NCI-H2107 treated with DMSO at 0.1 percent for 48 hours (cell line): ENCODE measurements at regions not wholly inside any gene's neighbourhood (a gene's known extent, or its start where the extent isn't known, plus 50 kb on each side); places are given as distances from the start of the nearest gene placed in this dataset.

ENCODE experiments used
- DNase-seq: peaks from one replicate; lab custom pipeline; 2025; ENCODE audit not compliant: unreplicated experiment; lab: John Stamatoyannopoulos, UW

DNA sequence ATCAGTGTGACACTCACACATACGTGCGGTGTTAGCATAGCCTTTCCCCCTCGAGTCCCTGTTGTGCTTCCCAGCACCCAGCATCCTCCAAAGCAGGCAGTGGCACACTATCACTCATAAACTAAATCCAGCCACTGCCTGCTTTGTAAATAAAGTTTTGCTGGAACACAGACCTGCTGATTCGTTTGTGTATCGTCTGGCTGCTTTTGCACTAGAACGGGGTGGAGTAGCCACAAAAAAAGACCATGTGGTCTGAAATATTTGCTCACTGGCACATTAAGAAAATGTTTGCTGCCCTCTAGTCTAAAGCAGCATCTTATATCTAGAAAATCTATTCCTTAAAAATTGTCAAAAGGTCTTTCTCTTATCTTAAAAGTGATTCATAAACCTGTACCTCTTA is 341.2 kb upstream of the ZFHX3 start:
- DNase-seq: no peak

DNA sequence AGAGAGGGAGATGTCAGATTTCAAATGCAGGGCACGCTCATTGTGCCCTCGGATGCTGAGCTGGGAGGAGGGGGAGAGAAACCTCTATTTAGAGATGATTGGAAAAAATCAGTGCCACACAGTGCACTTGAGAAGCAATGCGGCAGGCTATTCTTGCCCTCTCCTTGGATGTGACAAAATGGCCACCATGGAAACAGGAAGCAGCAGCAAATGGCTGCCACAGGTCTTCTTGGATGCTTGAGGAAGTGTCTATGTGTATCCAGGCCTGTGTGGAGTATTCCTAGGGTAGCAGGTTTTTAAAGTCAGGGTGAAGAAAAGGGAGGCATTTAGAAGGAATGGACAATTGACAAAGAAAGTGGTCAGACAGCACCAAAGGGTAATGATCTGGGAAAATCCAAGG is 340.1 kb upstream of the ZFHX3 start:
- no peak for DNase-seq

DNA sequence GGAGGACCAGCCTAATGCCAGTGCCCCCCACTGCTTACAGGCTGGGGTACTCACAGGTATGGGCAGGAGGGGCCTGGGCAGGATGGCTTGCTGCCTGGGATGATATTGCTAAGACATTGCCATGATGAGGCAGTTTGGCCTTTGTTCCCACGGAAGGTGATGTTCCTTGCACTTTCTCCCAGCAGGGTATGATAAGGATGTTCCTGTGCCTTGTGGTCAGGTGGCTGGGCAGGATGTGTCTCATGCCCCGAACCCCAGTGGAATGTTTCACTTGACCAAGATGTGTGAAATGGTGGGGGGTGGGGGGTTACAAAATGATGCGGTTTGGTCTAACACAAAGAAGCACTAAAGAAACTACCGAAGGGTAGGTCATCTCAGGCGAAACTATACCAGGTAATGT is 337.8 kb upstream of the ZFHX3 start:
- DNase-seq: no peak

DNA sequence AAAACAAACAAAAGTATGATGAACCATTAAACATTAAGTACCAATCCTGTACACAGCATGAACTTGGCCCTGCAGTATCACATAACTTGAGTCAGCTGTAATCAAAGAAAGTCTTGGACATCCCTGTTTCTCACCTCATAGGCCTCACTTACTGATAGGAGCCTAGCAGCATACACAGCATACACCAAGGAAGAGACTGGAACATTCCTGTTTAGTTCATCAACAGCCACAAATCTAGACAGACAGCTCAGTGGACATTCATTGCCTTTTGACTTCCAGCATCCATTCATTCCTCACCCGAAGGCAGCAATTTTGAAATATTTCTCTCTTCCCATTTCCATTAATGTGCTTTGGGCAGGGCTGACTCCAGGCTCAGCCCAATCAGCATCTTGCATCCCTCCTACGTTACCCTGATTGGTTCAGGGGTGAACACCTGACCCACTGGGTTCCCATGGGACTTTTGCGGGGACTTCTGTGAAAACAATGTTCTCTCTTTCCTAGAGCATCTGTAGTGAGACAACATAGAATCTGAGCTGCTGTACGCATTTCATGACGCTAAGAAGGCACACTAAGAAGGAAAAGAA is 336.7 kb upstream of the ZFHX3 start:
- no peak for DNase-seq

DNA sequence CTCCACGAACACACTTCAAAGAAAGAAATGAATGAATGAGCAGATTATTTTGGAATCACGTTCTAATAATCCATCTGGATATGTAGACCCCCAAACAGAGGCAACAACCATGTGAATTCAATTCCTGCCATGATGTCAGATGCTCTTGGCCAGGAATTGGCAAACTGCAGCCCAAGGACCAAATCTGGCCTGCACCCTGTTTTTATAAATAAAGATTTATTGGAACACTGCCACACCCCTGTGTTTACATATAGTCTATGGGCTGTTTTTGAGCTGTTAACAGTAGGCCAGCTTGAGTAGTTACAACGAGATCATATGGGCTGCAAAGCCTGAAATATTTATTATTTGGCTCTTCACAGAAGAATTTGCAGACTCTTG is 336.0 kb upstream of the ZFHX3 start:
- no peak for DNase-seq

DNA sequence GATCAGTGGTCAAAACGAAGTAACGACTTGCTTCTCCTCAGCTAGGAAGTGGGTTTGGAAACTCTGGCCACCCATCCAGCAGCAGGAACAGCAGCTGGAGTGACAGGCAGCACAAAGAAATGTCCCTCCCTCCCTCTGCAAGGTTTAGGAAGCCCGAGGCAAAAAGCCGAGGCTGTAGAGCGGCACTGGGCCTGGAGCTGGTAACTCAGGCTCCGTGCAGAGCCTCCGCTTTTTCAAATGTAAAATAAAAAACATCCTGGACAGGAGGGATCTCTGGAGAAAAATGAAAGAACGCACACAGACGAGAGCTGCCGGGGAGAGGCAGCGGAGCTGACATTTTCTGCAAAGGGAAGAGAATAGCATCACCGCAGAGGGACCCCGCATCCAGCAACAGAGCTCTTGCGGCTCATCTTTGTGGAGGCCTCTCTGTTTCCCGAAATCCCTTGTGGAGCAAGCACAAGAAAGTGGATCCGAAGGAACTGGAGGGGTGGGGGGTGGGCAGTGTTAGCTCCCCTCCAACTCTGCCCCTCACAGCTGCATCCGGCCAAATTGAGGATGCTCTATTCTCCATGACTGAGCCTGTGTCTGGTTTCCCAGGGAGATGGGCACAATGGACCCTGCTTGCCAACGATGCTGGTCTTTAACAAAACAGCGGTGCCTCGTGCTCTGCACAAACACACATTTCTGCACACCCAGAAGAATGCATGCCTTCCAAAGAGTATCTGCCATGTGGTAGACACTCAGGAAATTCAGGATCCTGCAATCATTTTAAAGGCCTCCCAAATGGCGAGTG is 335.5 kb upstream of the ZFHX3 start:
- no peak for DNase-seq

DNA sequence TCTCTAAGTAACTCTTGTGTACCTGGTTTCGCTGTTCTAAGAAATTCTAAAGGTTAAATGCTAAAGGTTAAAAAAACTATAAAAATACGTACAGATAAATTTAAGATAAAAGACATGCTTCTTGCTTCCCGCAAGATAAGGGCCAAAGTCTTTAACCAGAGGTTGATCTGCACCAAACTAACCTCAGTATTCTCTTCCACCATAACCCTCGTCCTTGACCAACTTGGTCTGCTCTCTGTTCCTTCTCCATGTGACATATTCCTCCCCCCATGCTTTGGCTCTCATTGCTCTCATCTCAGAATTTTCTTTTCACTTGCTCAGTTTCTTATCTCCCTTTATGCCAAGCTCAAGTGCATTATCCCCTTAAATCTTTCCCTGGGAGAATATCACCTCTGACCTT is 330.5 kb upstream of the ZFHX3 start:
- DNase-seq: no peak

DNA sequence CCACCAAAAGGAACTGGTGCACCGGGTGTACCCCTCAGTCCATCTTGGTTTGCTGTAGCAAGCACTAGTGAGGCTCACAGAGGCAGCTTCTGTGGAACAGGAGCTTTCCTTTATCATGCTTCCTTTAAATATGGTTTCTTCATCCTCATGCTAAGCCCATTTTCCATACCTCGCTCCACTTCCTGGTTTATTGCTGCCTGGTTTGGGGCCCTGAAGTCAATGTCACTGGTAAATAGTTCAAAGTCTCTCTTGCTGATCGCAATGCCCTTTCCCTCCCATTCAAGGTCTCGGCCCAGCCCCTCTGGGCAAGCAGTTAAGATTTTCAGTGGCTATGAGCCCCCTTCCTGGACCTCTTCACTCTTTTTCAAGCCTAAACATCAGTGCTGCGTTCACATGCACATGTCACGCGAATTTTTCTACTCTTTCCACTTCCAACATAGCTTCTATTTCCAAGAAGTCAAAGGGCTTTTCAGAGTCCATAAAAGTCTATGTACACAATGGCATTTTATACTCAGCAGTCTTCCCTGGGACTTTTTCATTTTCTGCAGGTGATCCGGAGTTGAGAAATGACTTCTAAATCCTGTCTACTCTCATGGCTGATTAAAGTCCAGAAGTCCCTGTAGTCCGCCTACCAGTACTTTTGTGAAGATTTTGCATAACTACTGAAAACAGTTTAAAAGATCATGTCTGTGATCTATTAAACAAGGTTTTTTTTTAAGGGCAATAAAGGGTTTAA is 323.8 kb upstream of the ZFHX3 start:
- no peak for DNase-seq

DNA sequence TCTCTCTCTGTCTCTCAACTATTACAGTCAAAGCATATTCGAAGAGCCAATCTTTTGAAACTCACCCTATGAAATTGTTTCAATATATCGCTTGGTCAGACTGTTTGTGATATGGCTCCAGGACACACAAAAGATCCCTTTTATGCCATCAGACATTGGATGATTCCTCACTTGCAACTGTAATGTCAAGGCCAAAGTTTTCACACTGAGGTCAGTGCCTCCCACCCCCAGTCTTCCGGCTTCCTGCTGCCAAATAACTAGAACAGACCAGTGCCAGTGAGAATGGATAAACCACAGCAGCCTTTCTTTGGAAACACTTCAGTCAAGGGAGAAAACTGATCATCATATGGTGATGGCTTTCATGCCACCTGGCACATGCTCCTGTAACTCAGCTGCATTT is 321.9 kb upstream of the ZFHX3 start:
- DNase-seq: peak; percentile 62

DNA sequence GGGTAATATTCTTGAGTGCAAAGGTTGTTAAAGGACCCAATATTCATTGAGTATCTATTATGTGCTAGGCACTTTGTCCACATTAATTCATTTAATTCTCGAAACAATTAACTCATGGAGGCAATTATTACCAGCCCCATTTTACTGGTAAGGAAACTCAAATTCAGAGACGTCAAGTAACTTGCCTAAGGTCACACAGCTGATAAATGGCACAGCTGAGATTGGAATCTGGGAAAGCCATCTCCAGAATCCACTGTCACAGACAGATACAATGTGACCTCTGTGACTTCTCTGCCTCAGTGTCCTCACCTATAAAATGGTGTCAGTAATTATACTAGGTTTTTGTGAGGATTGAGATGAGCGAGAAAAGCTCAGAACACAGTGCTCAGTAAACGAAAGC is 320.8 kb upstream of the ZFHX3 start:
- no peak for DNase-seq

DNA sequence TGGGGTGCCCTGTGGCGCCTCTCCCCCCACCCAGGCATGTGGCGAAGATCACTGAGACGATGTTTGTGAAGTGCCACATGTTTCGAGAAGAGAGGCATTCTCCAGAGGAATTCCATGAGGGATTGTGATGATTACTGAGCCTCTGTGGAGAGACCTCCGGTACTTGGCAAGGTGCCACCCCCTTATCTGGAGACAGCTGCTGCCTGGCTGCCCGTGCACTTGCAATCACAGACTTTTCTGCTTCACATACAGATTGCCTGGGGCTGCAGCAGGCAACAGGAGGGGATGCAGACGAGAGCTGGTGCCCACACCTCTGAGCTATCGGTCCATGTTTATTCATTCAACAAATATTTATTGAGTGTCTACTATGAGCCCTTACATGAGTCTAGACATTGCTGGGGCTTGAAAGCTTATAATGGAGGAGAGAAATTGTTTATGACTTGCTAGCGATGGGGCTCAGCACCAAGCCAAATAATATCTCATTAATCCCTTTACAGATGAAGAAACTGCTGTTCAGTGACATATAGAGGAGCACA is 317.2 kb upstream of the ZFHX3 start:
- DNase-seq: peak; percentile 45

DNA sequence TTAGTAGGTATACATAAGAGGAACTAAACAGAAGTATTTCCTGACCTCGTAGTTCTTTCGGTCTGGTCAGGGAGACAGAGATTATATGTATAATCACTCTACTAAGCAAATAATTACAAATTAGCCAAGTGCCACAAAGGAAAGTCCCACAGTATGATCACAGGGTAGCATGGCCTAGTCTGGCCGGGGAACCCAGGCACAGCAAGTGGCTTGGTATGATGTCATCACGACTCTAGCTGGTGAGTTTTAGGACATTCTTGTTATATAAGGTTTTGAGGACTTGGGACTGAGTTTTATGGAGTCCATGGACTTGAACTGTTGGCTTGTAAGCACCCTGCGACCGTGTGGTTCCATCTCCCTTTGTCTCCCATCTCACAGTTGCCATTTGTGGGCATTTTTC is 316.5 kb upstream of the ZFHX3 start:
- DNase-seq: no peak

DNA sequence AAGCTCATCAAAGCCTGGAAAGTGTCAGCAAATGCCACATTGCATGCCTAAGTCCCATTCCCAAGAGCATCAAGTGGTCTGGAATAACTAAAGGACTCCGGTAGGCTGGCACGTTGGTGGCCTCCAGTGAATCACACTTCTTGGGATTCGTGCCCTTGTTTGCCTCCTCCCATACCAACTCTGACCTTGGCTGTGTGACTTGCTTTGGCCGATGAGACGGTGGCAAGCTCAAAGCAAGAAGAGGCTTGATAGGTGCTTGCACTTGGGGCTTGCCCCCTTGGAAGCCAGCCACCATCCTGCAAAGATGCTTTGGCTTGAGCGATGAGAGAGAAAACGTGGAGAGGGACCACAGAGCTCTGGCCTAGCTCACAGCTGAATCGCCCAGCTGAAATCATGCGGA is 313.1 kb upstream of the ZFHX3 start:
- DNase-seq: no peak

DNA sequence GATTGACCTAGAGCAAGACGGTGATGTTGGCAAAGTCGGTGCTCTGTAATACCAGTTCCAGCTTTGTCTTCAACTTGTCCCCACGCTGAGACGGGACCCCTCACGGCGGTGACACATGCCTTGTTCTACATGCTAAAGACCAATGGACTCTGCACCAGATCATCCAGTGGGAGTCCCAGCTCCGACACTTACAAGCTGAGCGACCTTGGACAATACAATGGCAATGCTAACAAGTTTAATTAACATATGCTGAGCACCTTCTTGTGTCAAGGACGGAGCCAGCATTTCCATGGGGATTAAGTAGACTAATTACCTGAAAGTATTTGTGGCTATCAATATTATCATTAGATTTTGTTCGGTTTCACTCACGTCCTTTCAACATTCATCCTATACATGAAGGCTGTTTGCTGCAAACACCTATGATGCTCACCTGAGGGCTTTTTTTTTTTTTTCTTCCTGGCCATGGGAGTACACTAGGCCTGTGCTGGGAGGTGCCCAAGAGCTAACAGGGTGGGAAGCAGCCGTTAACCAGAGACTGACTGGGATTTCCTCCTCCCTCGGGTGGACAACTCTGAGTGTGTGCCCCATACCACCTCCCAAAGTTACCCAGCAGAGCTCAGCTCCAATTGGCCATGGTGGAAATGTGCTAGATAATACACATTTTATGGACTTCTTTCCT is 308.6 kb upstream of the ZFHX3 start:
- no peak for DNase-seq

DNA sequence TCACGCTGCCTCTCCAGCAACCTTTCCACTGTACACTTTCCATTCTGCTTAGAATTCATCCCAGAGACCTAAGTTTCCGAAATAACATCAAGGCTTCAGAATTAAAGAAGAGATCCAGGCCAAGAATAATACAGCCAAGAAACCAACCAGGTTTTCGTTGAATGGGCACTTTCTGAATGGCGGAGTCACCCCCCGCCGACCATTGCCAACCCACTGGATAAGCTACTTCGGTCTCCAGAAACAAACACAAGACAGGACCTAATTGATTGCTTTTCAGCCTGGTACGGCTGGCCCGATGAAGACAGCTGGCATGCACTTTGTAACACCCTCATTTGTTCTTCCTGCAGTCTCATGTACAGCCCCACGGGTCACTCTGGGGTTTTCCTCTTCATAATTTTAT is 308.1 kb upstream of the ZFHX3 start:
- DNase-seq: no peak

DNA sequence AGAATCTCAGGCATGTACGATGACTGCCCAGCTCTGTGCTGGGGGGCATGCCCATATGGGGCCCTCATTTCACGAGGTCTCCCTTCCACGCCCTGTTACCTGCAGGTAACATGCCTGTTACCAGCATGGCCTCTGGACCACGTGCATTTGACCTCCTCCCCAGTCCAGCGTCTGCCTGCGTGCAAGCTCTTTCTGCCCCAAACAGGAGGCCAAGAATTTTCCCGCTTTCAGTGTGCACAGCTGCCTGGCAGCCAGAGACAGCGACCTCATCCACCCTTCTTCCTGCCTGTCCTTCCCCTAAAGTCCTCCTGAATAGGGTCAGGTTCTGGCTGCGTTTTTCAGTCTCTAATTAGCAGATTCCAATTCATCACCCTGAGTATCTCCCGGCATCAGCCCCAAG is 306.5 kb upstream of the ZFHX3 start:
- DNase-seq: no peak

DNA sequence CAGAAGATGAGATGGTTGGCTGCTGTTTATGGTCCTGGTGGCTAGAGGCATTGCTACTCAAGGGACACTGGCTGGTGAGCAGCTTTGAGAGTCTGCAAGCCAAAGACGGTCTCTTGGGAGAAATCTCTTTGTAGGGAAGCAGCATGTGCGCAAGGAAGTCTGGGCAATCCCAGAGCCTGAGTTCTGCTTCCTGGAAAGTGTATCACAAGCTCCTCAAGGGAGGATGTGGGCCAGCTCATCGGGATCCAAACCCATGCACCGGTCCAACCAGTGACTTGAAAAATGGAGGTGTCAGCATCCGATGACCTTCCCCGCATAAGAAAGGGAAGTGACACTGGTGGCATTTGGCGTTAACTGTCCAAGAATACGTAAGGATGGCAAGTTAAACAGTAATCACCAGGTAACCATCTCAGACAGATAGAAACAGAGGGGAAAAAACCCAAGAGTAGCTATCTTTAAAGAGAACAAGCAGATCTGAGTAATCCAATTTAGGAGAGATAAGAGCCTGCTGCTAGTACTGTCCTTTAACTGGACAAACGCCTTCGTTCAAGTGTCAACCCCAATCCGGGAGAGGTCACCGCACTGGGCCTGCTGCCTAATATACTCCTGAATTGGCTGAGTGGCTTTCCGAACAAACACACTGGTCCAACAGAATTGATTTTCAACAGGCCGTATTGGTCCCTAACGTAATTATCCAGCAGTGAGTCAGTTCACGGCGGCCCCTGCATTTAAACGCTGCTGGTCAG is 303.0 kb upstream of the ZFHX3 start:
- DNase-seq: no peak

DNA sequence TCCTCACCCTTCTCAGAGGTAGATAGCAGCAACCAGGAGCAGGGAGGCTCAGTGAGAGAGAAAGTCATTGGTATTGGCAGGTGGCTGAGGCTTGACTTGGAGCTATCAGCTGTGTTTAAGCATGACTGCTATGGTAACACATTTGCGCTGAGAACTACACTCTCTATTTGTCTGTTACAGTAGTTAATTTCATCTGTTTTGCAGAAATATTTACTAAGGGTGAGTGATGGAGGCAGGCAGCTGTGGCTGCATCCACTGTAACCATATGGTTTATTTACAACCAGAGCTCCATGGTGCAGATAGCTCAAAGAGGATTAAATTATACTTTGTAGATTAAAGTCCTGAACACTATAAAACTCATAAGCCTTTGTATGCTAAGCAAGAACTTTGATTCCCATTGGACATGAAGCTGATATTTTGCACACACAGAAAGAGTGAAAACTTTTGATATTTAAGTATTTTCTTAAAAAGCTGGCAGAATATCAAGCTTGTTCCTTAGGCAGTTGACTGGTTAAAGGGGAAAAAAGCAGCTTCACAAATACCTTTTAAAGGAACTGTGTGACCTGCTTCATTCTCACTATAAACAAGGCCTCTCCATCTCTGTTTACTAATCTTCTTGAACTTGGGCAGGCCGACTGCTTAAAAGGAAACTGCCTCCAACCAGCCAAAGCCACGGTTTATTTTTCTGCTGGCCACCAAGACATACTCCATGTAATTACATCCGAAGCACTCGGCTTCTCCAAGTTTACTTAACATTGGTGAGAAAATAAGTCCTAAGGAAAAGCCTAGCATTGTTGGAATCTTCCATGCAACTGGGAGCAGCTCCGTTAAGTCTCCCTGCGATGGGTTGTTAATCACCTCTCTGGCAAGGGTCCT is 299.8 kb upstream of the ZFHX3 start:
- DNase-seq: no peak

DNA sequence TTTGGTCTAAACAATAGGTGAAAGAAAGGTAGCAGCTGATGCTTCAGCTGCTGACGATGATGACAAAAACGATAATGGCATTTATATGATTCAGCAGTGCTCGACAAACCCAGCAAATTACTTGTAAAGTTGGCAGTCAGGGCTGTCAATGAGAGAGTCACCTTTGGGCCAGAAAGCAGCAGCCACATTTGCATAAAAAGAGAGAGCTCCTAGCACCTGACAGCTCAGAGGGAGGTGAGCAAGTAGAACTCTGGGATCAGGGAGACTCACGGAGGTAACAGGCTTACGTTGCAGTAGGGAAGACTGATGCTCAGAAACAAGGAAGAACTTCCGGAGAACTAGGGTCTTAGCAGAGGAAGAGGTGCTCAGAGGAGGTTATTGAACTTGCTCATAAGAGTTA is 291.9 kb upstream of the ZFHX3 start:
- peak; percentile 93 for DNase-seq
